ENCODE measurements at regions not wholly inside any gene's neighbourhood (a gene's known extent, or its start where the extent isn't known, plus 50 kb on each side); places are given as distances from the start of the nearest gene placed in this dataset.

DNA sequence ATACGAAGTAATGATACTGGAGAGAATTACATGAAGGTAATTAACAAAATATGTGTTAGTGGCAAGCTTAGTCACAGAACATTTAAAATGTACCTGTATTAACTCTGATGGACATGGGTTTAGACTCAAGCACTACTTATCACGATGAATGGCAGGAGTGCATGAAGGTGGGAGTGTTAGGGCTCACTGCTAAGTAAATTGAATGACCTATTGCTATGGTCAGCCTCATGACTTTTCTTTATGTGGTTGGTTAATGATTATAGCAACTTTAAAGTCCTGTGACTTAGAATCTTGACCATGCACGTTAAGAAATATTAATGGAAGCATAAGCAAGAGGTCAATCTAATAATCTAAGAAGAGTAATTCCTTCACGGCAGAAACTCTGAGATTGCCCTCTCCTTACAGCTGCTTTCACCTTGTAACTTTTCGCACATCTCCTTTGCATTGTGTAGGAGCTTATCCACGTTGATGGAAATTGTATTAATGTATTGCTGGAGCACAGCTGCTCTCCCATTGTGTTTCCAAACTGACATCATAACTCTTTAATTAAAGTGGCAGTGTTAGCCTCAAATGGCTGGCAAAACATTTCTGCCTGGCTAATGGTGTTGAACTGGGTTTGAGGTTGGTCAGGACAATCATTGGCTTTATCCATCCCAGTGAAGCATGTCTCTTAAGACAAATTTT lies 114.5 kb downstream of the RXFP2 start:
- DNase-seq (ENCODE audit: low read depth) = no peak

- no peak for DNase-seq (ENCODE audit: low read depth)
Observed at GRCh38 chr13:31859571-31859970, 120.2 kb downstream of the RXFP2 start.

DNA sequence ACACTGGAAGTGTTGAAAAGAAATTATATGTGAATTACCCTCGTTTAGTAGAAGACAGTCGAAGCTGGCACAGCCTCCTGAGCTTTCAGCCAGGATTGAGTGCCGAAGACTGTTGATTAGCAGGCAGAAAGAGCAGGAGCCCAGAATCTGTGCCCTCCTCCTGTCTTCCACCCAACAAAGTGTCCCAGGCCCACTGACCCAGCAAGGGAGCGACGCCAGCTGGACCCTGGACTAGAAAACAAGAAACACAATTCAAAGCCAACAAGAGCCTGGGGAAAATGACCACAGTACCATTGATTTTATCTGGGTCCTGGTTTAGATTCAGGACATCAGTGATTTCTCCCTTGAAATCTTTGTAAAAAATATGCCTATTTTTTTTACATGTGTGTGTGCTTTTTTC lies 120.7 kb downstream of the RXFP2 start:
- DNase-seq (ENCODE audit: low read depth) = no peak

DNA sequence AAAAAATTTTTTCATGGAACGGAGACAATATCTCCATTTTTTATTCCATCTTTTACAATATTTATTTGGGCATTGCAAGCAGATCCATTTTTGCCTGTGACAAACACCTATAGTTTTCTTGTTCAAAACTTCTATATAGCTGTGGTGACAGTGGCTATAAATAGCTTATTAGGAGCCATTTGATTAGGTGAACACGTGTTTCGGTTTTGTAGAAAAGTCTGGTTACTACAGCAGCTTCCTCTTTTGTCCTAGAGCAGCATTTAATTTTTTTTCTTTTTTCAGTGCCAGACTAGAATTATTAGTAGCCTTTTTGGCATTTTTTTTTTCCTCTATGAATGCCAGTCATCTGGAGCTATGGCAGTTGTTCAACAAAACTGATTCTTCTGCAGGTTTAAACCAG lies 123.5 kb downstream of the RXFP2 start:
- DNase-seq (ENCODE audit: low read depth) = no peak

- no peak for DNase-seq (ENCODE audit: low read depth)
Observed at GRCh38 chr13:31864307-31864706, 125.0 kb downstream of the RXFP2 start.

DNA sequence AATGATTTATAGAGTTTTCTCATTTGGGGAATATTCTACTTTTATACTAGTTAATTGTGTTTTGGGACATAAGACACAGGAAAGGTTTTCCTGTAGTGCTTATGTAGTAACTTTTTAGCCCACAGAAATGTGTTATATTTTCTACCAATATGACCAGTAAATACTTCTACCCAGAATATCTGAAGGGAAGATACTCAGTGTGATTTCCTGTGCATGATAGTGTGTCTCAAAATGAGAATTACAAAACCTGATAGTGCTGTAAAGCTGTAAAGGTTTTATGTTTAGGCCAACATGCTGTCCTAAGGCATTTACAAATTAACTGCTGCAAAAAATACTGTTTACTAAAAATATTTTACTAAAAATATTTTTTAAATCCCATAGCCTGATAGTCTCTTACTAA lies 126.8 kb downstream of the RXFP2 start:
- no peak for DNase-seq (ENCODE audit: low read depth)

GRCh38 chr13:31867709-31868108 lies 128.4 kb downstream of the RXFP2 start:
- no peak for DNase-seq (ENCODE audit: low read depth)

DNA sequence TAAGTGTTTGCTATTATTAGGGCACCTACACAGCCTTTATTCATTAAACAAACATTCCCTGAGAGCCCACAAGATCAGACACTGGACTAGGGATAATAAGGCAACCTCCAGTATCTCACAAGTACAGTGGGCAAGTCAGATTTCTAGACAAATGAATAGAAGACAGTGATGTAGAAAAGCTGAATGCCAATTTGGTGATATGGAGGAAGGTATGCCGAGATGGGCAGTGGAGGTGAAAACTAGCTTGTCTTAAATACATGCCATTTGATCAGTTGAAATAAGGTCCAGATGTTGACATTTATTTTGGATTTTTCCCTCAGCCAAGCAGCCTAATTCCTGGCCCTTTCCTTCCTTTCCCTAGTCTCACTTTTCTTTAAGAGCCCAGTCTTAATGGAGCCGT lies 130.3 kb downstream of the RXFP2 start:
- DNase-seq (ENCODE audit: low read depth) = no peak

DNA sequence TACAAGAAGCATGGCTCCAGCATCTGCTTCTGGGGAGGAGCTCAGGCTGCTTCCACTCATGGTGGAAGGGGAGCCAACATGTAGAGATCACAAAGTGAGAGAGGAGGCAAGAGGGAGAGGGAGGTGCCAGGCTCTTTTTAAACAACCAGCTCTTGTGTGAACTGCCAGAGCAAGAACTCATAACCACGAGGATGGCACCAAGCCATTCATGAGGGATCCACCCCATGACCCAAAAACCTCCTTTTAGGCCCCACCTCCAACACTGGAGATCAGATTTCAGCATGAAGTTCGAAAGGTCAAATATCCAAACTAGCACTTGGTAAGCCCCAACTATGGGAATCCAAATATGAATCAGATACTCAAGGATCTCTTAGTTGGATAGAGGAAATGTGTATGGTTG lies 131.2 kb downstream of the RXFP2 start:
- DNase-seq (ENCODE audit: low read depth) = no peak

GRCh38 chr13:31873145-31873544 lies 133.8 kb downstream of the RXFP2 start:
- DNase-seq (ENCODE audit: low read depth) = no peak

DNA sequence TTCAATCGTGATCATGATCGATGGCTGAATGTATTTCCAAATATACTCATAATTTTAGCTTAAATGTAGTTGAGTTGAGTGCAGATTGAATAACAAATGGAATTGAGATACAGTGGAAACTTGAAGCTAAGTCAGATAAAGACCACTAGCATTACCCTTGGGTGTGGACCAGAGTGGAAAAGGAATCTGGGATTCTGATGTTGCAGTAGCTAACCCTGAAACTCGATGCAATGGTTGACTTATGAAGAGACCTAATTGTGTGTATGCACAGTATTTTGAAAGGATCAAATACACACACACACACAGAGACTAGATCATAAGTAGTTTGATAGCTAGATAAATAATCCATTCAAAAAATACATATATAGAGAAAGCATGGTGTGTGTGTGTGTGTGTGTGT lies 135.8 kb downstream of the RXFP2 start:
- DNase-seq (ENCODE audit: low read depth) = no peak

DNA sequence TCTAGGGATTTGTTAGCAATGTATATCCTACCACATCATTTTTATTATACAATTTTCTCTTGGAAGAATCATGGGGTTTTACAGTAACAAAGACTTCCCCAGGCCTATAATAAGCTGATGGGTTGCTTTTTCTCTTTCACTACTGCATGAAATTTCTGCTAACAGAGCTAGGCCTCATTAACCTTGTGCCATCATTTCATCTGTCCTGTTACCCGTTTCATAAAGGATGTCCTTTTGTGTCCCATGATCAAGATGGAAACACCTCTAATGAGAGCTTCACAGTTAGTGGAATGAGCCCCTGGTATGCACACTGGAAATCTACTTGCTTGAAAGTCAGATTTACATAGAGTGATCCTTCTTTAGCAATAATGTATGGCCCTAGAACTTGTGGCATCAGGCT lies 138.7 kb downstream of the RXFP2 start:
- no peak for DNase-seq (ENCODE audit: low read depth)

DNA sequence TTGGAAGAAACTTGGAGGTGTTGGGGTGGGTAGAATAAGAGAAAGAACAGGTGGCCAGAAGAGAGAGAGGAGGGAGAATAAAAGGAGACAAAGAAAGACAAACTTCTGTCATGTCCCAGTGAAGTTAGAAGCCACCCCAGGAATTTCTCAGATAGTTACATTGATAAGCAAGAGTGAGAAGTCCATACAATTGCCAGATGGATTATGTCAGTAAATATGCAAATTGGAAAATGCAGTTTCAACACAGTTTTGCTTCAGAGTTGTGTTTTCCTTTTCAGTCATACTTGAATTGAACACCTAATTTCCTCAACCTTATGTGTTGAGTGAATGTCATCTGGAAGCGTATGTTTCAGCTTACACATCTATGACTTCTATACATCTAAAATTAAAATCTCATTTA lies 139.2 kb downstream of the RXFP2 start:
- no peak for DNase-seq (ENCODE audit: low read depth)

DNA sequence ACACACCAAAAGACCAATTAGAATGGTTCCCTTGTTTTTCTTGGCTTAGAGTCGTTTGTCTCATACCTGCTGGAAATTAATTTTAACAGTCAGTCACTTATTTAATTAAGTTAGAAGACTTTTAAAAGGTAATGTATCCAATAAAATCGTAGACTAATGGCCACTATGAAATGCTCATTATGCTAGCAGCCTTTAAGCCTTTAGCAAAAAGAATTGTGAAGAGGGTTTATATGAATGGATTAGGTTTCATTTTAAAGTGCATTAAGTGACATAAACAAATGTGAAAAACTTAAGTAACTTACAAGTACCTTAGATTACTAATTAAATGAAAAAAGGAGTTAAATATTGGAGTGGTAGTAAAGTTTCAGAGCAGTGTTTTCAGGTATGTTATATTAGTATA lies 139.6 kb downstream of the RXFP2 start:
- no peak for DNase-seq (ENCODE audit: low read depth)

DNA sequence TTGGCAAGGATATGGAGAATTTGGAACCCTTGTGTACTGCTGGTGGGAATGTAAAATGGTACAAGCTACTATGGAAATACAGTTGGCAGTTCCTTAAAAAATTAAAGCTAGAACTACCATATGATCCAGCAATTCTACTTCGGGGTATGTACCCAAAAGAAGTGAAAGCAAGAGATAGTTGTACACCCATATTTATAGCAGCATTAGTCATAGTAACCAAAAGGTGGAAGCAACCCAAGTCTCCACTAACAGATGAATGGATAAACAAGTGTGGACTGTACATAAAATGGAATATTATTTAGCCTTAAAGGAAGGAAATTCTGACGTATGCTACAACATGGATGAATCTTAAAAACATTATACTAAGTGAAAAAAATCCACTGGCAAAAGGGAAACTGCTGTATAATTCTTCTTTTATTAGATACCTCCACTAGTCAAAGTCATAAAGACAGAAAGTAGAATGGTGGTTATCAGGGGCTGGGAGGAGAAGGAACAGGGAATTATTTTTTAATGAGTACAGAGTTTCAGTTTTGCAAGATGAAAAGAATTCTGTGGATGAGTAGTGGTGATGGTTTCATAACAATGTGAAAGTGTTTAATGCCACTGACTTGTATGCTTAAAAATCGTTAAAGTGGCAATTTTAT lies 141.6 kb downstream of the RXFP2 start:
- DNase-seq (ENCODE audit: low read depth) = no peak

GRCh38 chr13:31881495-31881882 lies 142.2 kb downstream of the RXFP2 start:
- no peak for DNase-seq (ENCODE audit: low read depth)

DNA sequence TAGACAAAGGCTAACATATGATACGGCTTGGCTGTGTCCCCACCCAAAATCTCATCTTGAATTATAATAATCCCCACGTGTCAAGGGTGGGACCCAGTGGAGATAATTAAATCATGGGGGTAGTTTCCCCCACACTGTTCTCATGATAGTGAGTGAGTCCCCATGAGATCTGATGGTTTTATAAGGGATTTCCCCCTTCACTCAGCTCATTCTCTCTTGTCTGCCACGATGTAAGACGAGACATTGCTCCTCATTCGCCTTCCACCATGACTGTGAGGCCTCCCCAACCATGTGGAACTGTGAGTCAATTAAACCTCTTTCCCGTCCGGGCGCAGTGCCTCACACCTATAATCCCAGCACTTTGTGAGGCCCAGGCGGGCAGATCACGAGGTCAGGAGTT lies 143.5 kb downstream of the RXFP2 start:
- DNase-seq (ENCODE audit: low read depth) = no peak

DNA sequence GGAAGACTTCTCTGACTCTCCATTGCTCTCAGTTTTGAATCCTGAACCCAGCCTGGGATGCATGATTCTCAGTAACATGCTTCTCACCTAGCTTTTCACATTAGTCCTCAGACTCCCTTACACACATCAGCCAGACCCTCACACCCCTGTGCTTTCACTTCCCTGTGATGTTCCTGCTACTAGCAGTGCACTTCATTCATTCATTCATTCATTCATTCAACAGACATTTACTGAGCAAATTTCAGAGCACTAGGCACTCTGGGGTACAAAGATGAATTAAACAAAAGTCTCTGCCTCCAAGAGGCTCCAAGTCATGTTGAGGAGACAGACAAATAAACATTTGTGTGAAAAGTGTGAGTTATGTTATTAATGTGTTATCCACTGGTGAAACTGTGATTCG lies 145.2 kb downstream of the RXFP2 start:
- DNase-seq (ENCODE audit: low read depth) = no peak

GRCh38 chr13:31885994-31886393 lies 145.6 kb upstream of the FRY start:
- DNase-seq (ENCODE audit: low read depth) = no peak

DNA sequence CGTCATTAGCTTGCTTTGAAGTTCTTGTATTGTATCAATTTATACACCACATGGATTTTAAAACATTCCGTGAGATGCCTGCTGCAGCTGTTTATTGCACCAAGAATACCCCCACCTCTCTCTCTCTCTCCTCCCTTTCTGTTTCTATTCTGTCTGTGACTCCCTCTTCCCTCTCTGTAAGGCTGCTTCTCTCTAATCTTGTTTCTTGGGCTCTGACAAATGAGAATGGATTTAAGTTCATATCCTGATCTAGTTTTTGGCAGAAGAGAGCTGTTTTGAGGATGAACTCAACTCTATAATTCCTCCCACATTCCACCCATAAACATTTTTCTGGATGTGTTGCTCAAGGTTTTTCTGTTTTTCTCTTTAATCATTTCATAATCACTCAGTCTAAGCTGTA lies 144.3 kb upstream of the FRY start:
- DNase-seq (ENCODE audit: low read depth) = no peak

DNA sequence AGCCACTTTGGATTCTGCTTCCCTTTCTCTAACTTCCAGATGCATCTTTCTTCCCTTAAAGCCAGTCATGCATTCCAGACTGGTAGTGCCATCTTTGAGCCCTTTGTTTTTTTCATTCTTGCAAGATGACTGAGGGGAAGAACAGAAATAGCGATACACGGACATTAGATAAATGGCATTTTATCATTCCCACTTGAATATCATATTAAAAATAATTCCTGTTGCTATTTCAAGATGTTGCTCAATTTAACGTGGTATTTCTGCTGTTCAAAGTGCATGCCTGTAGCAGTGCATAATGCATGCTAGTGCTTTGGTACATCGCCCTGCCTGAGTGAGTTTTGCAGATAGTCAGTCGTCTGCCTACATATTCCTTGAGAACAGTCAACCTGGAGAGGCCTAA lies 140.6 kb upstream of the FRY start:
- no peak for DNase-seq (ENCODE audit: low read depth)

DNA sequence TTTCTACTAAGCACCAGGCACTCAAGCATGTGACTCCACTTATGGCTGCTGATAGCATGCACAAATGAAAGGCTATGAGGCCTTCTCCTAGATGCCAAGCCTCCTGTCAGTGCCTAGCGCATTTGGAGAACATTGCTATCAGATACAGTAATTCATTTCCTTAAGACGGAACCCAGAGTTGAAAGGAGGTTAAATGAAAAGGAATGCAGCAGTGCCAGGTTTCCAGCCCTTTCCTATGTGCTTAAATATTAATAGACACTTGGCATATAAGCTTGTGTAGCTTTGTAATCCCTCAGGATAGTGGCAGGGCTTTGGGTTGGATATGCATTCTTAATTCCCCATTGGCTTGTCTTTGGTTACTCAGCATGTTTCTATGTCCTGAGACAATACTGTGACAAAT lies 140.1 kb upstream of the FRY start:
- DNase-seq (ENCODE audit: low read depth) = no peak

DNA sequence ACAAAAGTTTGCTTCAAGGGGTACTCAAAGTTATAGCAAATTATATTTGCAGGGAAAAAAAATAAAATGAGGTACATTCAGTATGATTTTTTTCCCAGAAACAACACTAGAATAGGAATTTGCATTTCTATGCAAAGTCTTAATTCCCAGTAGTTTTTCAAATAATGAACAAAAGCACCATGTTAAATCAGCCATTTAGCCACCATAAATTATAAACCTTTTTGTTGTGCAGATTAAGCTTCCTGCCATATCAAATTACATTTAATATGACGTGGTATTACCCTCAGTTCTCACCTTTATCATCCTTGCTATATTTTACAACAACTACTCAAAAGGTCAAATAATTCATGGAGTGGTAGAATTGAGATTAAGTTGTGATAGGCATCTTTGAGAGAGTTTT lies 136.6 kb upstream of the FRY start:
- no peak for DNase-seq (ENCODE audit: low read depth)

DNA sequence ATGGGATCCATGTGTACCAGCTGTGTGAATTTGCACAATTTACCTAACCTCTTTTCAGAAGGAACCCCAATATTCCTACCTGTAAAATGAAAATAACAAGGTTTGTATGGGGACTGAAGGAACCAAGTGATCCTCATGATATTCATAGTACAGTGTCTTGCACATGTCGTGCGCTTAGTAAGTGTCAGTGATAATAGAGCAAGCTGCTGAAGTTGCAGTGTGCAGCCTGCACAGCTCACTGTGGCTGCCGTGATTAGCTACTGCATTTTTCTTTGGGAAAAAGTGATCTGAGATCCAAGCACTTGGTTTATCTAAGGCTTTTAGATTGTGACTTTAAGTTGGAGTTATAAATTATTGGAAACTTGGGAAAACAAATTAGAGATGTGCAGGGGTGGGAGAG lies 135.9 kb upstream of the FRY start:
- DNase-seq (ENCODE audit: low read depth) = no peak

All from activated T-helper 1 cell treated with Interleukin-2 at 50 U/mL for 16 hours (primary cell).